ENCODE measurements at regions not wholly inside any gene's neighbourhood (a gene's known extent, or its start where the extent isn't known, plus 50 kb on each side); places are given as distances from the start of the nearest gene placed in this dataset.

- peaks cover 0 to 1% (median 0%) of the 10 kb centered on the region in 3 donors for H3K27me3 Mint-ChIP-seq (ENCODE audit: low read depth in 3 of 3)
- Histone ChIP-seq H3K4me1 (ENCODE audit: control insufficient read depth in 1 of 2, insufficient read depth in 2 of 2, low read length in 2 of 2) (no peaks in the 10 kb centered on the region), H3K27me3 (ENCODE audit: control insufficient read depth in 2 of 2, insufficient read depth in 2 of 2, low read length in 2 of 2) (no peaks in the 10 kb centered on the region), H3K9me3 (replicated peaks in 1 of 2; ENCODE audit: control insufficient read depth in 1 of 2, insufficient read depth in 1 of 2, low read length in 2 of 2) (no peaks in the 10 kb centered on the region), H3K36me3 (replicated peaks in 1 of 2; ENCODE audit: control insufficient read depth in 1 of 2, insufficient read depth in 2 of 2, low read length in 2 of 2) (no peaks in the 10 kb centered on the region), H2AFZ (ENCODE audit: insufficient read depth, low read depth, low read length, poor library complexity, severe bottlenecking) (no peak overlapping the region), H3K4me3 (replicated peaks in 1 of 3; ENCODE audit: low read depth in 2 of 3, low read length in 3 of 3) (no peak overlapping the region), H3K9ac (ENCODE audit: insufficient read depth, low read length, poor library complexity, severe bottlenecking) (no peak overlapping the region), H4K20me1 (ENCODE audit: insufficient read depth, low read length) (no peaks in the 10 kb centered on the region), H3K27ac (ENCODE audit: low read depth in 1 of 2, low read length in 2 of 2) (no peak overlapping the region), H3K79me2 (ENCODE audit: insufficient read depth, low read length) (no peaks in the 10 kb centered on the region), H3K4me2 (replicated peaks; ENCODE audit: extremely low read depth, low read length, poor library complexity, severe bottlenecking) (no peak overlapping the region)
- no CpG with 5 or more reads among the region's 4 CpGs for WGBS (ENCODE audit: insufficient coverage)
- no peaks in the 10 kb centered on the region for H3K4me1 Mint-ChIP-seq
- TF ChIP-seq, protein P1, sequence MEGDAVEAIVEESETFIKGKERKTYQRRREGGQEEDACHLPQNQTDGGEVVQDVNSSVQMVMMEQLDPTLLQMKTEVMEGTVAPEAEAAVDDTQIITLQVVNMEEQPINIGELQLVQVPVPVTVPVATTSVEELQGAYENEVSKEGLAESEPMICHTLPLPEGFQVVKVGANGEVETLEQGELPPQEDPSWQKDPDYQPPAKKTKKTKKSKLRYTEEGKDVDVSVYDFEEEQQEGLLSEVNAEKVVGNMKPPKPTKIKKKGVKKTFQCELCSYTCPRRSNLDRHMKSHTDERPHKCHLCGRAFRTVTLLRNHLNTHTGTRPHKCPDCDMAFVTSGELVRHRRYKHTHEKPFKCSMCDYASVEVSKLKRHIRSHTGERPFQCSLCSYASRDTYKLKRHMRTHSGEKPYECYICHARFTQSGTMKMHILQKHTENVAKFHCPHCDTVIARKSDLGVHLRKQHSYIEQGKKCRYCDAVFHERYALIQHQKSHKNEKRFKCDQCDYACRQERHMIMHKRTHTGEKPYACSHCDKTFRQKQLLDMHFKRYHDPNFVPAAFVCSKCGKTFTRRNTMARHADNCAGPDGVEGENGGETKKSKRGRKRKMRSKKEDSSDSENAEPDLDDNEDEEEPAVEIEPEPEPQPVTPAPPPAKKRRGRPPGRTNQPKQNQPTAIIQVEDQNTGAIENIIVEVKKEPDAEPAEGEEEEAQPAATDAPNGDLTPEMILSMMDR (IDR thresholded peaks at IDR 0.05) = no peak
- no peak overlapping the region for H3K4me3 Mint-ChIP-seq
- peaks cover 0 to 3% (median 0%) of the 10 kb centered on the region in 7 donors for H3K9me3 Mint-ChIP-seq
- H3K36me3 Mint-ChIP-seq = no peaks in the 10 kb centered on the region
- no peak overlapping the region for H3K27ac Mint-ChIP-seq
- intact Hi-C loops (cut with micrococcal nuclease) = no loop called here
- no peak for DNase-seq
Observed at GRCh38 chrX:25285598-25285997, 269.8 kb upstream of the ARX start.

DNA sequence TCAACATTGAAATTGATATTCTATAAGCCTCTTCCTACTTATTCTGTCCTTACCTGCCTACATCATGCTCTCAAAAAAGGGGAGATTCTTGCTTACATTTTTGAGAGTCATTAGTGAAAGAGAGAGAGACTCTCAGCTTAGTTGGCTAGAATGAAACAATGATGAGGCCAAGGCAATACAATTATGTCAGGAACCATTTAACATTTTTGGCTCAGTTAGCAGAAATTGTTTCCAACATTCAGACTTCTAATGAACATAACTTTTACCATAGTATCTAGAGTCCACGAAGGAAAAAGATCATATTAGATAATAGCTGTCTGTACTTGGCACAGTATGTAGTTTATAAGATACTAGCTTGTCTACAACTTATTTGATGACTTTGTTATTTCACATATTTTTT is 263.7 kb upstream of the ARX start:
- no peaks in the 10 kb centered on the region for H3K4me1 Mint-ChIP-seq
- Histone ChIP-seq H3K9ac (ENCODE audit: insufficient read depth, low read length, poor library complexity, severe bottlenecking) (no peak overlapping the region), H3K27ac (ENCODE audit: low read depth in 1 of 2, low read length in 2 of 2) (no peak overlapping the region), H3K79me2 (ENCODE audit: insufficient read depth, low read length) (no peaks in the 10 kb centered on the region), H3K9me3 (replicated peaks in 1 of 2; ENCODE audit: control insufficient read depth in 1 of 2, insufficient read depth in 1 of 2, low read length in 2 of 2) (no peaks in the 10 kb centered on the region), H3K4me2 (replicated peaks; ENCODE audit: extremely low read depth, low read length, poor library complexity, severe bottlenecking) (no peak overlapping the region), H2AFZ (ENCODE audit: insufficient read depth, low read depth, low read length, poor library complexity, severe bottlenecking) (no peak overlapping the region), H3K4me1 (ENCODE audit: control insufficient read depth in 1 of 2, insufficient read depth in 2 of 2, low read length in 2 of 2) (no peaks in the 10 kb centered on the region), H3K36me3 (replicated peaks in 1 of 2; ENCODE audit: control insufficient read depth in 1 of 2, insufficient read depth in 2 of 2, low read length in 2 of 2) (no peaks in the 10 kb centered on the region), H4K20me1 (ENCODE audit: insufficient read depth, low read length) (no peaks in the 10 kb centered on the region), H3K4me3 (replicated peaks in 1 of 3; ENCODE audit: low read depth in 2 of 3, low read length in 3 of 3) (no peak overlapping the region), H3K27me3 (ENCODE audit: control insufficient read depth in 2 of 2, insufficient read depth in 2 of 2, low read length in 2 of 2) (no peaks in the 10 kb centered on the region)
- peaks cover 0 to 1% (median 0%) of the 10 kb centered on the region in 3 donors for H3K27me3 Mint-ChIP-seq (ENCODE audit: low read depth in 3 of 3)
- no peak overlapping the region for H3K4me3 Mint-ChIP-seq
- intact Hi-C loops (cut with micrococcal nuclease) = no loop called here
- TF ChIP-seq, protein P1 (IDR thresholded peaks at IDR 0.05) = no peak
- no peak for DNase-seq
- peaks cover 0 to 5% (median 0%) of the 10 kb centered on the region in 7 donors for H3K9me3 Mint-ChIP-seq
- no CpG with 5 or more reads among the region's 1 CpG for WGBS (ENCODE audit: insufficient coverage)
- no peaks in the 10 kb centered on the region for H3K36me3 Mint-ChIP-seq
- H3K27ac Mint-ChIP-seq = no peak overlapping the region

Measured in CD14-positive monocyte (primary cell).